GM19395 (cell line): ENCODE measurements at regions not wholly inside any gene's neighbourhood (a gene's known extent, or its start where the extent isn't known, plus 50 kb on each side); places are given as distances from the start of the nearest gene placed in this dataset.
"Not testable (repeated sequence)": the region's sequence is repeated elsewhere in the genome, so short reads cannot be mapped to it uniquely, and the experiment has no call there.

Source experiments
- ATAC-seq: cut with Tn5 transposase; IDR thresholded peaks from one replicate; pipeline ENCODE4 v1.9.1; 2021; ENCODE audit warnings: mild to moderate bottlenecking, moderate library complexity; ENCODE audit not compliant: unreplicated experiment

DNA sequence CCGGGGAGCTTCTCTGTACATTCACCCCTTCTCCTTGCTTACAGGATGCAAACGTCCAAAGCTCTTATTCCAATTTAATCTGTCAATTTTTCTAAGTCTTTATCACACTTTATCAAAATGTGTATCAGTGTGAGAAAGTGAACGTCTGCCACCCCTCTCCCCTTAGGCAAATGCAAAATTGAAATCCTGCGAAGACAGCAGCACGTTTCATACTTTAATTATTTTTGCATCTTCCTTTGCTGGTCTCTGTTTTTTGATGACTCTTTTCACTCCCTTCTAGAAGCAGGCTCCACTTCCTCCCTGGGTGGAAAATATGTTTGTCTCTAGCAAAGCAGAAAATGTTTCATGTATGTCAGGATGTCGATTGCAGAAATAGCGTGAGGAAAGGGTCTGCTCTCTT, 576.5 kb upstream of the BRINP1 start:
- ATAC-seq = no peak

DNA sequence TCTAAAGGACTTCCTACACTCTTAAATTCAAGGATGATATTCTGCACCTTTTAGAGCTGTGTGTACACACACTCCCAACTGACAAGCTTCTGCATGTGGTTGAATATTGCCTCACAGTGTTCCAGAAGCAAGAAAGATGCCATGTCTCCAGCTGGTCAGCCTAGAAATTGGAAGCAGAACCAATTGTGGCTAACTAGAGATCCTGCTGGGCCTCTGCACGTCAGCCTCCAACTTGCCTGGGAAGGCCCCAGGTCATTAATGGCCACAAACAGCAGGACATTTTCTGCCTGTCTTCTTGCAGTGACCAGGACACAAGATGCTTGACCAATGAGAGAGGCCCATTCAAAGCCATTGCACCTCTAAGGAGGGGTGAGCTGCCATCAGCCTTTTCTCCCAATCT, 571.9 kb upstream of the BRINP1 start:
- ATAC-seq = no peak

- ATAC-seq = no peak
These were observed 569.6 kb upstream of the BRINP1 start for GRCh38 chr9:119938871-119939270.

DNA sequence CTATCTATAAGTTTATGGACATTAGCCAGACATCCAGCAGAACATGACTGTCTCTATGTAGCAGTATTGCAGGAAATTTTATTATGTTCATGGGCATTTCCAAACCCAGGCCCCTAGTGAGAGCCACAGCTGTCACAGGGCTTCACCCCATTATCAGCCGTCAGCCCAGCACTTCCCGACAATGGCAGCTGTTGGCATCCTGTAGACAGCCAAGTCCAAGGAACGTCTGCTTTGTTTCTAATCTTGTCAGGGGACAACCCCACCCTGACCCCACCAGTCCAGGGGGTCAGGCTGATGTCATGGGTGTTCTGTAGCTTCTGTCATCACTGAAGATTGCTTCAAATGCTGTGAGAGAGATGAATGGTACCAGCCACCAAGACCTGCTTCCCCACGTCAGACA, 565.3 kb upstream of the BRINP1 start:
- no peak for ATAC-seq

GRCh38 chr9:119933191-119933590, 564.0 kb upstream of the BRINP1 start:
- ATAC-seq = no peak

DNA sequence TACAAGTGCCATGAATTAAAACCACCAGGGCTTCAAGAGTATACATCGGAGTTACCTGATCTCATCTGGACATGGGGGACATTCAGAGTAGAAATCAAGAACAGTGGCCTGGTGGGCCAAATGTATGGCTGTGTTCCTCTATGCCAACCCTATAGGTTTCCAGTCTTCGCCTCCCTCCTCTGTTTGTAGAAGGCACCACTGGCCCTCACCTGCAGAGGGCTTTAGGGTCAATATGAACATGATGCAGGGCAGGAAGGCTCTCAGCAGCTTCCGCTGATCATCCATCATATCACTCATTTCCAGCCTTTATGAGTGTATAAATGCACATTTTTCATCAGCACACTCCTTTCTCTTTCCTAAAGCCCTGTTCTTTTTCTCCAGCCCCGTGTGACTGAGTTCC, 555.5 kb upstream of the BRINP1 start:
- ATAC-seq = no peak

DNA sequence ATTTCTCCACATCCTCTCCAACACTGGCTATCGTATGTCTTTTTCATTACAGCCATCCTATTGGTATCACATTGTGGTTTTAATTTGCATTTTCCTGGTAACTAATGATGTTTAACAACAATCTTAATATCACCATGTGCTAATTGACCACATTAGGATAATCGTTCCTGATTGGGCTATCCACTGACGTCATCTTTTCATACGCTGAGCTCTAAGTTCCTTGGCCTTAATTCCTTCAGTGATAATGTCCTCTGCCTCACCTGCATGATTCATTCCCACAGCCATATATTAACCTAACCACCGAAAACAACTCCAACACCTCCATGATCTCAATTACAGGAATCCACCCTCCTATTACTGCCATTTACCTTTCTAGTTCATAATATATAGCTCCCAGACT, 547.9 kb upstream of the BRINP1 start:
- ATAC-seq = no peak

DNA sequence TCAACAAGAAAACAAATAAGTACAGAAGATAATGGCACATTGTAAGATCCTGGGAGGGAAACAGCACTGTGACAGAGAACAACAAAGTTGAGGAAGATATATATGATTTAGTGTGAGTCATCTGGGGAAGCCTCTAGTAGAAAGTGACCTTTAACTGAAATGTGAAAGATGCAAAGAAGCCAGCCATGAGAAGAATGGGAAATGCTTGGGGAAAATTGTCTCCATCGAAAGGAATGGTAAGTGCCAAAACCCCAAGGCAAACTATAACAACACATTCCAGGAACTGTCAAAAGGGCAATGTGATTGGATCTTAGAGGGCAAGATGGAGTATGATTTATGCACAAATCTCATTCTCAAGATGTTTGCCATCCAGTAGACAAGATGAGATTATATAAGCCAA, 537.8 kb upstream of the BRINP1 start:
- no peak for ATAC-seq

DNA sequence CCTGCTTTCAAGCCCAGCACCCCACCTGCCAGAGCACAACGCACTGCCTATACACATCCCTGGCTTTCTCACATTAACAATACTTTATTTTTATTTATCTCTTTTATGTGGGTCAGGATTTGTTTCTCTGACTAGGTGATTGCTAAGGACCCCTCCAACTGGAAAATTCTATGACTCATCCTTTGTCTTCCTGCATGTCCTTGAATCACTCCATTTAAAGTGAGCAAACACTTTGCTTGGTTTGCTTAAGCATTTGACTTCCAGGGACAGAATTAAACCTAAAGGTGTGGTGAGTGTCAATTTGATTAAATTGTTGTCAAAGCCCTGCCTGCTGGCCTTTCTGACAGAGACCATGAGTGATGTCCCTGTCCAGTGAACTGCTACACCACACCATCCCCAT, 536.5 kb upstream of the BRINP1 start:
- no peak for ATAC-seq

GRCh38 chr9:119903851-119904250, 534.6 kb upstream of the BRINP1 start:
- no peak for ATAC-seq

DNA sequence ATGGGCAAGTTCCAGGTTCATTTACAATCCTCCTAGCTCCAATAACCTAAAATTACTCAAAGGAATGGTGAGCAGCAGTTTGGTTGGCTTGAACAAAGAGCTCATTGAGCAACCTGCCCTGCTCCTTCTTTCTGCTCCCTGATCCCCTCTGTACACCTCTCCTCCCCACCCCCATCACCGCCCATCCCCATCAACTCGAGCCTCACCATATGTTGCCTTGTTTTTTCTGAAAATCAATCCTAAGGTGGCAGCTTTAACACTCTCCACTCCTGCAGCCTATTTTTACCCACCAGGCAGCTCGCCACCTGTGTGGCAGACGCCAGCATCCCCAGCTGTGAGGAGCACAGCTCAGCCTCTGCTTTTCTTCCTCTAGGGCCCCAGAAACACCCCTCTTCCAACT, 533.4 kb upstream of the BRINP1 start:
- ATAC-seq = no peak

- ATAC-seq = no peak
These were observed 529.1 kb upstream of the BRINP1 start for GRCh38 chr9:119898316-119898715.

GRCh38 chr9:119884438-119884837, 515.2 kb upstream of the BRINP1 start:
- ATAC-seq = no peak

DNA sequence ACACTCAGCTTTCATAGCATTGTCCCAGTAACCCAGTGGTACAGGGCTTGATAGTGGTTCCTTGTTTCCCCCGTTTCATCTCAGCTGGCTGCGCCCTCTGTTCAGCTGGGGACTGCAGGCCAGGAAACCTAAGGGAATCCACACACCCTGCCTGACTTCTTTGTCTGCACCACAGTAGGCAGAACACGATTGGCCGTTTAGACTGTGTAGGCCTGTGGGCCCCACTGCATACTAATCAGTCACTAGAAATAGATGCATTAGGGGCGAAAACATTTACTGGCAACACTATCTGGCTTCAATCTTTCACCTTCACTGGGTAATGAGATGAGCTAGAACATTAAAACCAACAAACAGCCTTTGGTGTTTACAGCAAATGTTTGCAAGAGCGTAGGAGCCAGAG, 512.7 kb upstream of the BRINP1 start:
- ATAC-seq = no peak

DNA sequence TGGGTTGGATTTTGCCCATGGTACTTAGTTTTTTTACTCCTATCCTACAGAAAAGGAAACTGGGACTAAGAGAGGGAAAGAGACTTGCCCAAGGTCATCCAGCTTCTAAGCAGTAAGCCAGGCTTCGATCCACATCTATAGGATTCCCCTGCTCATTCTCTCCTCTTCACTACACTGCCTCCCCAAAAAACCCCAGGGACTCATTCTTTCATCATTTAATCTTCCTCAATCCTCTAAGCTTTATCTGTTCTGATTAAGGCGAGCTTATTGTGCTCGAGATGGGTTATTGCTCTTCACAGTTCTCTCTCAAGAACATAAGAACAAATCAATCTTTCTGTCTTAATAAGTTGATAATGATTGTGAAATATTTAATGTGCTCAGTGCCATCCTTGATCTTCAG, 511.1 kb upstream of the BRINP1 start:
- ATAC-seq = no peak

- no peak for ATAC-seq
These were observed 508.1 kb upstream of the BRINP1 start for GRCh38 chr9:119877306-119877705.

- ATAC-seq = no peak
These were observed 504.6 kb upstream of the BRINP1 start for GRCh38 chr9:119873877-119874276.

DNA sequence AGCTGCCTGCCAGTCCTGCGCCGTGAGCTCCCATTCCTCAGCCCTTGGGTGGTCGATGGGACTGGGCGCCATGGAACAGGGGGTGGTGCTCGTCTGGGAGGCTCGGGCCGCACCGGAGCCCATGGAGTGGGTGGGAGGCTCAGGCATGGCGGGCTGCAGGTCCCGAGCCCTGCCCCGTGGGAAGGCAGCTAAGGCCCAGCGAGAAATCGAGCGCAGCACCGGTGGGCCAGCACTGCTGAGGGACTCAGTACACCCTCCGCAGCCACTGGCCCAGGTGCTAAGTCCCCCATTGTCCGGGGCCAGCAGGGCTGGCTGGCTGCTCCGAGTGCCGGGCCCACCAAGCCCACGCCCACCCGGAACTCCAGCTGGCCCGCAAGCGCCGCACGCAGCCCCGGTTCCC, 501.0 kb upstream of the BRINP1 start:
- ATAC-seq = not testable (repeated sequence)

- no peak for ATAC-seq
These were observed 499.5 kb upstream of the BRINP1 start for GRCh38 chr9:119868694-119869093.

- ATAC-seq = no peak
These were observed 492.6 kb upstream of the BRINP1 start for GRCh38 chr9:119861842-119862241.

DNA sequence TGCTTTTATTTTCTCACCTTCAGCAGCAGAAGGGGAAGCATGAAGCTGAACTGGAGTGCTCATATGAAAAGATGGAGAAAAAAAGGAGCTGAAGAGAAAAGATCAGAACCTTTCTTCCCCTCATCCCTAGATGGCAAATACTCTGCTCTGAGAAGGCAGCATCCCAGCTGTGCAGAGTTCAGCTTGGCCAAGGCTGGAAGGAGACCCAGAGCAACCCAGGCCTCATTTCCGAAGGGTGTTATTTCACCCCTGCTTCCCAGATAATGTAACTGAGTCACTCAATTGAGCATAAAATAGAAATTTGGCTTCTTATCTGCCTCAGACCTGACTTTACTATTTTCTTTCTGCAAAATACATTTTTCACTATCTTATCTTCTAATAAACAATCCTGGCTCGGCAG, 489.9 kb upstream of the BRINP1 start:
- no peak for ATAC-seq

DNA sequence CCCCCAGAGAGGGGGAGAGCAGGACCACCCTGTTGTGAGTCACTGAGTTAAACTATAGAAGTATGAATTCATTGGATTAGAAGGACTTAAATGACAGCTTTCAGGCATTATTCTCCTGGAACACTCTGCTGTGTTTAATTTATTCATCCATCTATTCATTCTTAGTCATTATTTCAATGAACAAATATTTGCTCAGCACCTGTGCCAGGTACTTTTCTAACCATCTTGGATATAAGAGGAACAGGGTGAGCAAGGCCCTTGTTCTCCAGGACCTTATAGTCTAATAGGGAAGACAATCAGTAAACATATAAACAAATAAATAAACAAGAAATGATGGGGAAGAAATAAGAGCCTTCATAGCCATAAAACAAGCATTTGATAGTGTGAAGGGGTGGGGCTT, 483.9 kb upstream of the BRINP1 start:
- ATAC-seq = no peak

DNA sequence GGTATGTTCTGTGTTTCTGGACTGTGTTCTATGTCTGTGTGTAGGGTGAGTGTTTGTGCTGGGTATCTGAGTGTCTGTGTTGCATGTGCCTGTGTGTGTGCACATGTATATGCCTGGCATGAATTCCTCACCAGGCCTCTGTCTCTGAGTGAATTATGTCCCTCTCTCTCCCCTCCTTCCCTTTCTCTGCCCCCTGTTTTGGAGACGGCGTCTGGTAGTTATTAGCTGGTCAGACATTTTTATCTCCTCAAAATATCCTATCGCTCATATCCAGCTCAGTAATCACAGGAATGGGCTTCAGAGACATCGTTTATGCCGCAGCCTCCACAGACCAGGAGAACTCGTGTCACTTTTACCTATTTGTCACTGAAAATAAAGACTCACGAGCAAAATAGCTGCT, 483.2 kb upstream of the BRINP1 start:
- ATAC-seq = no peak

GRCh38 chr9:119844431-119844830, 475.2 kb upstream of the BRINP1 start:
- no peak for ATAC-seq
